NOMO-1 treated with DMSO at 0.1 percent for 48 hours (cell line): ENCODE measurements at regions not wholly inside any gene's neighbourhood (a gene's known extent, or its start where the extent isn't known, plus 50 kb on each side); places are given as distances from the start of the nearest gene placed in this dataset.

Experiments
- DNase-seq: peaks from one replicate; lab custom pipeline; 2025; ENCODE audit not compliant: unreplicated experiment; lab: John Stamatoyannopoulos, UW

DNA sequence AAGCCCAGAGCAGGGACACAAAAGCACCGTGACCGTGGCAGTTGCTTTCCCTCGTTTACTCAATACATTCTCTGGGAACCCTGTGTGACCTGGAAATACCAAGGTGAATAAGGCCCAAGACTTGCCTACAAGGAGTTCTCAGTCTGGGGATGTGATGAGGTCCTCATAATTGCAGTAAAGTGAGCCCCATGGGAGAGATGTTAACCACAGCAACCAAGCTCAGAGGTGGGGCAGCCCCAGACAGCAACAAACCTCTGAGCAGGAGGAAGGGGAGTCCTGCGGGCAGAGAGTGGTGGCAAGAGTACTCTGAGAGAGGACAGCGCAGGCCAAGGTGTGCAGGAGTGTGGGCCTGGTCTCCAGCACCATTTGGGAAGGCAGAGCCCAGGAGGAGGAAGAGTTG is 91.6 kb downstream of the TTC32 start:
- DNase-seq = no peak

DNA sequence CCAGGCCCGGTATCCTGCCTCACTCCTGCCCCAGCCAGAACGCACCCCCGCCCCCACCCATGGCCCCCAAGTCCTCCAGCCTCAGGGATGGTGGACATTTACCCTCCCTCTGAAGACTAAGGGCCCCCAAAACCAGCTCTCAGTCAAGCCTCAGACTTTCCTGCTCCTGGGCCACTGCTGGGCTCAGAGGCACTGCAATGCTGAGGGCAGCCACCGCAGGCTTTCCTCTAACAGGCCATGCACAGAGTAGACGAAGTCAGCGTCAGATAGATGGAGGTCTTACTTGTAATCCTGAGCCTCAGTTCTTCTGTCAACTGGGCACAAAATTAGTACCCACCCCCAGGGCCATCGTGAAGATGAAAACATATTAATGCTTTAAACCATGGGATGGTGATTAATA is 92.6 kb downstream of the TTC32 start:
- no peak for DNase-seq

DNA sequence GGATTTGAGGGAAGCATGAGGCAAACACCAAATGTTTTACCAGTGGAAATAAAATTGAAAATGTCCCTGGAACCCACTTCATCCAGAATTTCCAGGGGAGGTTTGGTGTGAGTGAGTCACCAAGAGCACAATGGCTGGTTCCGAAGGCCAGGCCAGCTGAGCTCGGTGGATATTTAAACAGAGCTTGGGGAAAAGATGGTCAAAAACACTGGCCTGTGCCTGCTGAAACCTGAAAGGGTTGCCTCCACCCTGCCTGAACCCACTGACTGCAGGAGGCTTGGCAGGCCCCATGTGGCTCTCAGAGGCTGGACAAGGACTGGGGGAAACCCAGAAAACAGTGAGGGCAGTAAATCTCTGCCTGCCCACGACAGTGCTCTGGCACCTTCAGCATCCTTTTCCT is 93.9 kb downstream of the TTC32 start:
- no peak for DNase-seq

DNA sequence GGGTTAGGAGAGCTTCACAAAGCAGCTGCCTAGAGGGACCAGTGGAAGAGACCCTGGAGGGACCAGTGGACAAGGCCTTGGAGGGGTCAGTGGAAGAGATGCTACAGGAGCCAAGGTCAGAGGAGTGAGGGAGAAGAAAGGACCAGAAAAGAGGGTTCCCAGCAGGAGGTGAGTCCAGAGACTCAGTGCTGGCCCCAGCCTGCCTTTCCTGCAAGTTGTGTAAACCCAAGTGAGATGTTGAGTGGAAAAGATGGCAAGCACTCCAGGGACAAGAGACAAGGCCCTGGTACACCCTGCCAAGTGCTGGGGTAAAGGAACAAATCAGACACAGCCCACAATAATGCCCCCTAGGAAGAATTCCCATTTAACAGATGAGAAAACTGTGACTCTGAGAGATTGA is 94.4 kb downstream of the TTC32 start:
- DNase-seq = no peak

DNA sequence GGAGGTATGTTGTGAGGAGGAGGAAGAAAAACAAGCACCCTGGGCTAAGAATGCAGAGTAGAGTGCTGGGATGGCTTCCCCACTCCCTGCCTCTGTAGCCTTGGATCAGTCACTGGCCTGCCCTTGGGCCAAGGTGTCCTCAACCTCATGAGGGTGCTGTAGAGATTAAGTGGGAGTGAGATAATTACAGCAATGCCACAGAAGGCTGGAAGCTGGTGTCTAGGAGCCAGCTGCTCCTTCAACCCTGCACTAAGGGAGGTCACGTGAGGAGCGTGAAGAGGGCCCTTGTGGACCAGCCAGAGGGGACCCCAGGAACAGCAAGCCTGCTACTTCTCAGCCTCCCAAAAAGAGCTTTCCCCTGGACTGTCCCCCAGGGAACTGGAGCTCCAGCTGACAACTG is 95.2 kb downstream of the TTC32 start:
- DNase-seq = no peak

DNA sequence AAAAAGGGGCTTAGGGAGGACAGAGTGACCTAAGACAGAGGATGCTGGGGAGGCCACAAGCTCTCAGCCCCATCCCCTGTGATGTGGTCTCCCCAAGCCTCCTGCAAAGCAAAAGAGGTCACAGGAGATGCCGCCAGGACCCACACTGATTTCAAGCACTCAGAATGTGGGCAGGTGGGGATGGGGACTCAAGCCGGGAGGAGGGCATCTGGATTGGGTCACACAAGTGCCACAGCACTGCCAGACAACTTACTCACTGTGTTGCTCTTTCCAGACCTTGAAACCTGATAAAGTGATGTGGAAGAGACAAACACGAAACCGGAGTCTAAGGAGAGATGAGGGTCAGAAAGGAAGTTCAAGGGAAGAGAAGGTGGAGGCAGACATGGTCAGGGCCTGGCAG is 95.7 kb downstream of the TTC32 start:
- DNase-seq = no peak

DNA sequence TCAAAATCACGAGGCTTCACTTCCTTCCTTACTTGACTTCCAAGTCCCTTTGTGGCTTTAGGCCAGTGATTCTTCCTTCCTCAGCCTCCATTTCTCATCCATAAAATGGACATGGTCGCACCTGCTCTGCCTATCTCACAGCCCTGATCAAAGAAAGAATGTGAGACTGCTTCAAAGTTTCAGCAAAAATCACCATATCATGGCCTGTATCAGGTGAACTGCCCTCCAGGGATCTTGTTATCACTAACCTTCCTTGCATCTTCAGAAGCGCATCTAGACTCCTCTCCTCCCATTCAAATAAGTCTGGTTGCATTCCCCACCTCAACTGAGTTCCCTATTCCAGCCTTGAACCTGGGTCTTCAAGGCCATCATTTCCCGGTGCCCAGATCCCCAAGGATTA is 96.5 kb downstream of the TTC32 start:
- no peak for DNase-seq

DNA sequence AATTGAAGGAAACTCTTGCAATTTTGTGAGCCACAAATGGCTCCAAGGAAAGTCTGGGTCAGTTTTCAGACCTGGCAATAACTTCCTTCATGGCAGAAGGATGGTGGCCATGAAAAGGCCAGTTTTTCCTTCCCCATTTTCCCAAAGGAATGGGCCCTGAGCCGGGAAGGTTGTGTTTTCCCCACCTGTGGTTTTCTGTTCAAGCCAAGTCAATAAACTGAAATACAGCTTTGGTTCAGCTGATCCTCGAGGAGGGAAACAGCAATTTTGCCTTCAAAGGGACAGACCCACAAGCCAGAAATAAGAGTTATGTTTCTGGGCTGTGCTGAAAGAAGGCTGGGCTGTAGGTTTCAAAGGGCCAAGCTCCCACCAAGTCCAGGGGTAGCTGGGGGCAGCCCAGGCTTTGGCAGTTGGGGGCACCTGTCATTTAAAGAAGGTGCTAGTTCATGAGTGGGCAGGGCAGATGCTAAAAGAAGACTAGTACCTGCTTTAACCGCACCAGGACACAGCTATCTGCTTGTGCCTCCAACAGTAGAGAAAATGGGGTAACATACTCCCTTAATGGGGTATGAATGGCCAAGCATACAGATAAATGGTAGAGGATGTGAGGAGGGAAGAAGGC is 97.0 kb downstream of the TTC32 start:
- no peak for DNase-seq

DNA sequence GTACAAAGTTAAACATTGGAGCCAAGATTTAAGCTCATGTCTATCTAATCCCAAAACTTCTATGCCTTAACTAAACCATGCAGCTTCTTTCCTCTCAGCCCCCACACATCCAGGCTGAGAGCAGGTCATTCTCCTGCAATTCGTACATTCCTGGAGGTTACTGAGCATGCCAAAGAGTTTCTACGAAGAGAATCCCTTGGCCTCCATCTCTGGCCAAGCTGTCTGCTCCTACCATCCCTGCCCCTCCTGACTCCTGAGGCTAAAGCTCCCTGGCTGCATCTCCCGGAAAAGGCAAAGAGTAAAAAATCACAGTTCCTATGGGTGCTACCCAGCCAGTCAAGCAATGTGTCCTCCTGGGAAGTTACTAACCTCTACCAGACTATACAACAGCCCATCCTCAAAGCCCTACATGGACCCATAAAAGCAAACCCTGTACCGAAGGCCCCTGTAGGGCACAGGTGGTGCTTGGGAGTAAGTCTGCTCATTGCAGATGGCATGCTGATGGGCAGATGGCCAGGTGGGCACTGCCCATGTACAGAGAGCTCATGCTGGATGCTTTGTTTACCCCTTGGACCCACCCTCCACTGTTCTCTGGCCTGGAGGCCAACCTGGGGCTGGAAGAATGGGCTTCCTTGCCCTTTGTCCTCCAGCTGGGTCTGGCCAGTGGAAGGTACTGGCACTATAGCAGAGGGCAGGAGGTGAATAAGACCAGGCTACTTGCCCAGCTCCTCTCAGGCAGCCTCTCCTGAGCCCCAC is 99.5 kb downstream of the TTC32 start:
- DNase-seq = no peak

DNA sequence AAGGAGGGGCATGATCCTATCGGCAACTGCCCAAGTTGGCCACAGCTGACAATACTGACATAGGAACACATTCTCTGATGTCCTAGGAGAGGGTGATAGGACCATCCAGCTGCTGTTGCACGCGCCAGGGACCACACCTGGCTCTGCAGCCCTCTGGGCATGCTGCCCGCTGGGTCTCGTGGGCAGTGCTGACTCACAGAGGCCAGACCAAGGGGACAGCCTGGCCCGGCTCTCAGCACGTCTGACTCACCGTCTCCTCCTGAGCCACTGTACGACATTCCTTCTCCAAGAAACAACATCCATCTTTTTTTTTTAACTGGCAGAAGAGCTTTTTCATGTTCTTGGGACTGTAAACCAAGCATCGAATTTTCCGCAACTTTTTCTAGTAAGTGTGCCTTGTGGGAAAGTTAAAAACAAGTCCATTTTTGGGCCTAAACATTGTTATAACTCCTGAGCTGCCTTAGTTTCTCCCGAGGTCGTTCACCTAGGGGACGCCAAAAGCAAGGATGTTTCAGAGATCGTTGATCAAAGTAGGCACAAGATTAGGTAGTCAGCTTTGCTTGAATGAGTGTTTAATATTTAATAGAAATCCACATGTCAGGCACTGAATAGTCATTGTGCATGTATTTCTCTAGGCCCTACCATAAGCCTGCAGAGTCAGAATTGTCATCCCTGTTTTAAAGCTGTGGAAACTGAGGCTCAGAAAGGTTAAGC is 100.3 kb downstream of the TTC32 start:
- DNase-seq = no peak

DNA sequence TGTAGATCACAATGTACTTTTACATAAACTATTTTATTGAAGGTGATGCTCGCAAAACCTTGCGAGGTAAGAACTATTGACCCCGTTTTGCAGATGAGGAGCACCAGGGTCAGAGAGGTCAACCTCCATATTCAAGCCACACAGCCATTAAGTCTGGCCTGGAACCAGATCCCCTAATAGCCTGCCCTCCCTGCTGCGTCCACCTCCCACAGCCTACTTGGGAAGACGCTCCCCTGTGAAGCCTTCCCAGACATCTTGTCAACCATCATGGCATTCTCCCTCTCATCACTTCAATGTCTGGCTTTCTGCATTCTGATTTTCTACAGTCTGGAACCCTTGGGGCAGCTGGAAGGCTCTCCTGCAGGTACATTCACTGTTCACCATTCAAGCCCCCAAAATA is 101.0 kb downstream of the TTC32 start:
- no peak for DNase-seq

DNA sequence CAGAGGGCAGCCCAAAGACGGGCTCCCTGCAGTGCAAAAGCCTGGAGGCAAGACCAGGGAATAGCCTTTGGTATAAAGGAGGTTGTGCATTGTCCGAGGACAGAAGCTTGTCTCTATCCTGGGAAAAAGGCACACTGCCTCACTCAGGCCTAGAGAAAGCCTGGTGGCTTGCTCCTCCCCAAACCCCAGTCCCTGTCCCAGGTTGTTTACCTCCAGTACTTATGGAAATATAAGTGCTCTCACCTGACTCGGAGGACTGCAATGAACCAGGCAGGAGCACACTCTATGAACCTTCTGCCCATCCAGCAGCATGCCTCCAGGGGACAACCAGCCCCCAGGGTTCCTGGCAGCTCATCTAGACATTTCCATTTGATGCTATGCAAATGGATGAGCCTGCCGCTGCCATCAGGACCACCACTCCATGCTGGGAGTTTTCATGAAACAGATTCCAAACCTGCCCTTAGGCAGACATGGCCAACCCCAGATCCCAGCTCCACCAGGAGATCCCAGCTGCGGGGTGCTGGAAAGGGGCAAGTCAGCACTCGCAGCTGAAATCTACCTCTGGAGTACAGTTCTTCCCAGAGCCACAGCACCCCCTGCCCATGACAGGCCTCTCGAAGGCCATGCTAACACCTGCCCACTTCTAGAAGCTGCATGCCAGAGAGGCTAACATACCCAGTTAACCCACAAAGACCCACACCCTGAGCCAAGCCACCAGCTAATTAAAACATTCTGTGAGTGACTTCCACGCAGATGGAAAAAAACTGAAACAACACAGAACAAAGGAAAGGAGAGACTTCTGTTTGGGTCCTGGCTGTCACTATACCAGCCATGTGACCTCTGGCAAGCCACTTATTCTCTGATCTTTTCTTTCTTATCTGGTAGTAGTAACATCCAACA is 101.7 kb downstream of the TTC32 start:
- no peak for DNase-seq

DNA sequence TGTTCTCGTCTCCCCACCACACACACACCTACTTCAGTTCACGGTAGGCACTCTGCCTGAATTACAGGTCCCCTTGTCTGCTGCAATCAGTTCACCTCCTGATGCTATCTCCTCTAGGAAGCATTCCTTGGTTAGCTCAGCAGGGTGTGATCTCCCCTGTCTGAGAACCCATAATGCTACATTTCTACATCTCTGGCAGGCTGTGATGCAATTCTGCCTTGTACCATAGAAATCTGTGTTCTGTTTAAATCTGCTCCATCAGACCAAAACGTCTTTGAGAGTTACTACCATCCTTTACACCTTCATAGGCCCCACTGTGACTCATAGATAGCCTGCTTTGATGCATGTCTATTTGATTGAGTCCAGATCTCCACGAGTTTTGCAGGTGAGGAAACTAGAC is 103.9 kb downstream of the TTC32 start:
- DNase-seq = no peak

DNA sequence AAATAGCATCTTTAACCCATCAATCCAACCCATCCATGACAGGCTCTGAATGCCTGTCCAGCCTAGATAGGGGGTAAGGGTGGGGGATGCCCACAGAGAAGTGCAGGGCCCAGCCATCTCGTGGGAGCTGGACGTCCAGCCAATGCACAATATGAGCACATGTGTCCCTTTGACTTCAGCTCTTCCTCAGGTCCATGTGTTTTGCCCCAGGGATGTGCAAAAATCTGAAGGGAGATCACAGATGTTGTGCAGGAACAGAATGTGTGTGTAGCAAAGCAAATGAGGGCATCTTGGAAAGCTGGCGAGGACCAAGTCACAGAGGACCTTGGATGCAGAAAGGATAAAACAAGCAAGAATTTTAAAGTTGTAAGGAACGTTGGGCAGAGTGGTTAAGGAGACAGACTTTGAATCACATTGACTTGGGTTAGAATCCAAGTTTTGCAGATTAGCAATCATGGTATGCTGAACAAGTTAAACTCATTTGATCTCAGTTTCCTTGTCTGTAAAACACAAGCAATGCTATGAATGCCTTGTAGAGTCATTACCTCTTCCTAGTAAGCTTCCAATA is 104.5 kb downstream of the TTC32 start:
- DNase-seq = no peak

DNA sequence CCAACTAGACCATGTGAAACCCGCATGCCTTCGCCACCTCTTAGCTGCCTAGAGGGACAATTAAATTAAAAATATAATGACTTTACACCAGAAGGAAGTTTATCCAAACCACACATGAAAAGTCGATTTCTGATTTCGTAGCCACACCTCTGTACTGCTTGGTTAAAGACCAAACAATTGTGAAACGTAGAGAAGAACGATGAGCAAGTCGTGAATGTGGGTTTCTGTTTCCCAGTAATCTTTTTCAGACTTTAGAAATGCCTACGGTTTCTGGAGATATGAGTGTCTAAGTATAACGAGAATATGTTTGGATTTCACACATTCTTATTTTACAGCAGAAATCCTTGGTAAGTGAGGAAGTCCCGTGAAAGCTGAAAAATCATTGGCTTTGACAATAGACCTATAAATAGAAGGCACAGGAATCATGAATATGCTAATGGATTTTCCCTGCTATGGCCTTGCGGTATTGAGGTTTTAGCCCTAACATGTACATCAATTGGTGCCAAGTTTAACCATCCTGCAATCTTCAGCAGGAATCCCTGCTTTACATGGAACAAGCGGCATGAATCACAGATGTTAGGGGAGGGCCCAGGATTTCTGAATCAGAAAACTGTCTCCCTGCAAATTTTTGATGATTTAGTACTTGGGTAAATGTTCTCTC is 105.6 kb downstream of the TTC32 start:
- DNase-seq = no peak

DNA sequence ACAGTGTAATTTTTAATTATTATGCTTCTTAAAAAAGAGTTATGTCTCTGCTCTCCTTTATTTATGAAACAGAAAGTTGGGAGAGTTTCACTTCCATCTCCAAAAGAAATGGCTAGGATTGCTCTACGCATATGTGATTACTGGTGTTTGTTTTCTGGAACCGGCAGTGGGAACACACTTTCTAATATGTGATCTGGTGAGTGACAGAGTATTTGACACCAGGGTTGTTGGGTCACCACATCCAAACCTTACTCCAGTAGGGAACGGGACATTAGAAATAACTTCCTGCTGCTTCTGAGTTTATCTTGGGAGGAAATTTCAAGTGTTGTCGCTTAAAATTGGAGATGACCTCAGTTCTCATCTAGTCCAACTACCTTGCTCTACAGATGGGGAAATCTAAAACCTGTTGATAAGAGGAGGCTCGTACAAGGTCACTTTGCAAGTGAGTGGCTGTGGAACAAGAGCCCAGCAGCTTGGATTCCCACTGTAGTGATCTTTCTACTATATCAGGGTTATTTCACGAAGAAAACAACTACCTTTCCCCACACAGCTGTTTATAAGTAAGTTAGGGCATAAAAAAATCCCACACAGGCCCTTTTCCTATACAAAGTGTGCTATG is 108.5 kb downstream of the TTC32 start:
- DNase-seq = peak; percentile 12

DNA sequence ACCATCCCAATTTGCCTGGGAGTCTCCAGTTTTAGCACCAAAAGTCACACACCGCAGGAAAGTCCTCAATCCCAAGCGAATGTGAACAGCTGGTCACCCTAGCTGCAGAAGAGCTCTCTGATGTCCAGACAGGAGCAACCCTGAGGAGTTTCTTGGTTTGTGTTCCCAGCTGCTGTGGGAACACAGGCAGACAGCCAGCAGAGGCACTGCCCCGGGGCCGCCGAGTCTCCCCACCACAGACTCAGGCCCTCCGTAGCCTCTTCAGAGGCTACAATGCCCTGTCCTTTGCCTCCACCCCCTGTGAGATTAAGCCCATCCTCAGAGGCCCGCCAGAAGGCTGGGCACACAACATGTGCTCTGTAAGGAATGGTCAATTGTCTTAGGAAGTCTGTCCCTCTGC is 111.5 kb downstream of the TTC32 start:
- no peak for DNase-seq

DNA sequence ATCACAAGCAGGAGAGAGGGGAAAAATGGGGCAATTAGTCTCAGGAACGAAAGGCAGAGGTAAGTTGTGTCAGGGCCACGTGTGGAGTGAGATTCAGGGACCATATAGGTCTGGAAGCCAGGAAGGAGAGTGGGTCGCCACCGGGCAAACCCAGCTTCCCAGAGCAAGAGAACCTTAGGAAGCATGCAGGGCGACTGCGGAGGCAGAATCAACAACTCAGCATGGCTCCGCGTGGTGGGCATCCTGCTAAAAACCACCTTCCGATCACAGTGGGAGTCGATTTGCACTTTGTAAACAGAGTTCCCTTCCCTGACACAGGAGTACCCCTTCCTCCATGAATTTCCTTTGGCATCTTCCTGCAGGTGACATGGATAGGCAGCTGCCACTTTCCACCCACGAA is 114.6 kb downstream of the TTC32 start:
- DNase-seq = no peak

DNA sequence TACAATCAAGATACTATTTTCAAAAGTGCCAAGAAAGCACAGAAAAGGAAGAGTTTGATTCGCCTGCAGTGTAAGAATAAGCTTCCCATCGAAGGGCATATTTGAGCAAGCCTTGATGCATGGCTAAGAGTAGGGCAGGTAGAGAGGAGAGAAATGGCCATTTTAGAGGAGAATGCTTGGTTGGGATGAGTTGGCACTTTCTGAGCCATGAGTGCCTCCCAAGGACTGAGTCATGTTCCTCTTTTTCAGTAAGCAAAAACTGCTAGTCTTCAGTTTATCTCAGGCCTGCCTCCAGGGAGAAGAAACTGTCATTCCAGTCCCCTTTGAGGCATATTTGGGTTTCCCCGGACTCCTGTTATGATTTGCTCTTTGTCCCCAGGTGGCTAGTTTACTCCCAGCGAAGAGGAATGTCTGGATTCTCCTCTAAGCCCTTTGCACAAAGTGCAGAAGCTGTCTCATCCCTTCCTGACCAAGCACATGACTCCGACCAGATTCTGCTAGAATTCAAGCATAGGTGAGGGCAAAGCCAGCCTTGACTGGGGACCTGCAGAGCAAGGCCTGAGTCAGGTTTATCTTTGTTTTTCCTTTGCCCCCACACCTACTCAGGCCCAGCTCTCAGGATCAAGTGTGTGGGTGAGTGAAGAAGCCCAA is 115.2 kb downstream of the TTC32 start:
- DNase-seq = peak; percentile 52

DNA sequence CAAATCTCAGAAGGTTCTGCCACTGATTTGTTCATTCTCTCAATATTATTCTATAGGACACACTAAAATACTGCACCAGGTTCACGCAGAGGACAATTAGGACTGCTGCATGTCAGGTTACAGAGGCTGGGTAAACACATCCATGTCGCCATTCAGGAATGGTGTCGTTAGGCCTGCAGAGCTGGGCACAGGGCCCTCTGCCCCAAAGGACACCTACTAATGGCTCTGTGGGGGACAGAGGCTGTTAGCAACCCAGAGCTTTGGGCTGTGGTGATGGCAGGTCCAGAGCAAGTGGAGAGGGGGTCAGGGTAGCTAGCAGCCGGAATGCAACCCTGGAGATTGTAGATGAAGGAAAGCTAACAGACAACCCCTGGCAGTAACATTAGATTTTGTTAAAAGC is 115.9 kb downstream of the TTC32 start:
- no peak for DNase-seq
